Fibroblast of skin of back (primary cell): ENCODE measurements at regions not wholly inside any gene's neighbourhood (a gene's known extent, or its start where the extent isn't known, plus 50 kb on each side); places are given as distances from the start of the nearest gene placed in this dataset.
"Not testable (repeated sequence)": the region's sequence is repeated elsewhere in the genome, so short reads cannot be mapped to it uniquely, and the experiment has no call there.

Experiments
- DNase-seq: peaks from one replicate; pipeline ENCODE4 v3.0.0-alpha.2; 2013

- no peak for DNase-seq
Measured at GRCh38 chrX:140064993-140065392, 99.7 kb upstream of the CXorf66 start.

DNA sequence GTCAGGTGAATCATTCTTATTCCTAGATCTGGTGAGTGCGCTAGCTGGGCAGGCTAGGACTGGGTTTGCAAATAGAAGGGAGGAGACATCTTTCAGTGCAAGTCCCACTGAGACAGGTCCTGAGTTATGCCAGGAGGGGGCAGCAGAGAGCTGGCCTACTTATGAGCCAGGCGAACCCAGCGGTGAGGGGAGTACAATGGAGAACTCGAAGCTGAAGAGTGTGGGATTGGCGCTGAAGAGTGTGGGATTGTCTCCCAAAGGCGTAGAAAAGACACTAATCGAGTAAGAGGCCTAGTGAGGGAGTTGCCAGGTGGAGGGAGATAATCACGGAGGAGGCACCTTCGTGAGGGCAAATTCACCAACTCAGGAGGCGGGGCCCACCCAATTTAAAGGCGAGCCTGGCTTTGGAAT lies 91.7 kb upstream of the CXorf66 start:
- DNase-seq, result peak; percentile 52

GRCh38 chrX:140053846-140054245 lies 88.5 kb upstream of the CXorf66 start:
- no peak for DNase-seq

DNA sequence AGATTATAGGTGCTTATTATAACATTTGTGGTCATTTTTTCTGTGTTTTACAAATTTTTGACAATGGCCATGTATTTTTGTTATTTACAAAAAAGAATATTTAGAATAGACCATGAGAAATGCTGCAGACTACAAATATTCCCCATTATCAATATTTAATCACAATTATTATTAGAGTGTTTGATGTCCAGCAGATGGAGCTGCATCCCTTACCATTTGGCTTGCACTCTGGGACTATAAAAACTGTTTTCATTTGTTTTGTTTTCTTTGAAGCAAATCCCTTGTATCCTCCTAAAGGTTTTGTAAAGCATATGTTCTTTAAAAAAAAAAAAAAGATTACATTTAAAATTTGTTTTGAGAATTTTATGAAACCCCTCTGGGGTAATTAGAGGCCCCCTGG lies 85.6 kb upstream of the CXorf66 start:
- DNase-seq, result no peak

DNA sequence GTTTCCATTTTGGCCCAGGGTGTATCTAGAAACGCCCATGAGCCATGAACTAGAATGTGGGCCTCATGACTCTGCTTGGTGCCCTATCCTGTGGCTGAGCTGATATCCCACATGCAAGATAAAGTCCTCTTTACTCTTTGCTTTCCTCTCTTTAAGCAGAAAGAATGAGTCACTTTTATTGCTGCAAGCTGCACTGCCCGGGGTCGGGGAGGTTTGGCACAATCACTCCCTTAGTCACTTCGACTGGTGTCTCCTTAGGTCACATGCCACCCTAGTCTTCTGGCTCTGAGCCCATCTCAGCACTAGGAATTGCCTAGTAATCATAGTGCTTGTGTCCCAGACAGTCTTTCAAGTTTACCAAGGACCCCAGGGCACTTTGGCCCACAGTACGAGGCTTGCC lies 75.1 kb upstream of the CXorf66 start:
- no peak for DNase-seq

- no peak for DNase-seq
Measured at GRCh38 chrX:140038842-140039241, 73.5 kb upstream of the CXorf66 start.

- no peak for DNase-seq
Measured at GRCh38 chrX:140034916-140035315, 69.6 kb upstream of the CXorf66 start.

DNA sequence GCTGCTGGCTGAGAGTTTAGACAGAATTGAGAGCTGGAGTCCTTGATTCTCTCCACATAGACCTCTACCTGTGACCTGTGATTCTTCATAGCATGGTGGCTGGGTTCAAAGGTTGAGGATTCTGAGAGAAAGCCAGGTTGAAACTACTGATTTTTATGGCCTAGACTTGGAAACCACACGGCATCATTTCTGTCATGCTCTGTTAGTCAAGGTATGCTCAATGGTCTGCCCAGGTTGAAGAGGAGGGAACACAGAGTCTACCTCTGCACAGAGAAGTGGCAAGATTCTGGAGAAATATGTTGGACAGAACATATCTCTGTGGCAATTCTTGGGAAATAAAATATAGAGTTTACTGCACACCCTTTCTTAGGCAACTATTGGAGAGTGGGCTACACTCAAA lies 57.2 kb upstream of the CXorf66 start:
- DNase-seq, result no peak

DNA sequence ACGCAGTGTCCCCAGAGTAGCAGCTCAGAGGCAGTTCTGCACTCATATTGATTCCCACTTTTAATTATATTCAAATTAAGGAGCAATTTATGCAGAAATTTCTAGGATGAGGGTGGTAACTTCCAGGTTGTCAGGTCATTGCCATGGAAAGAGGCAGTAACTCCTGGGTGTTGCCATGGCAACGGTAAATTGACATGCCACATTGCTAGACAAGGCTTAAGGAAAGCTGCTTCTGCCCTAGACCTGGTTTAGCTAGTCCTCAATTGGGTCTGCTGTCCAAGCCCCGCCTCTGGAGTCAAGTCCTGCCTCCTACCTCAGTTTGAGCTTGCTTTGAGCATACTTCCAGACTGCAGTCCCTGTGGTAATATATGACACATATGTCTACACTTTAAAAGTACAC lies 53.8 kb upstream of the CXorf66 start:
- not testable (repeated sequence) for DNase-seq
